ENCODE measurements at regions not wholly inside any gene's neighbourhood (a gene's known extent, or its start where the extent isn't known, plus 50 kb on each side); places are given as distances from the start of the nearest gene placed in this dataset.

DNA sequence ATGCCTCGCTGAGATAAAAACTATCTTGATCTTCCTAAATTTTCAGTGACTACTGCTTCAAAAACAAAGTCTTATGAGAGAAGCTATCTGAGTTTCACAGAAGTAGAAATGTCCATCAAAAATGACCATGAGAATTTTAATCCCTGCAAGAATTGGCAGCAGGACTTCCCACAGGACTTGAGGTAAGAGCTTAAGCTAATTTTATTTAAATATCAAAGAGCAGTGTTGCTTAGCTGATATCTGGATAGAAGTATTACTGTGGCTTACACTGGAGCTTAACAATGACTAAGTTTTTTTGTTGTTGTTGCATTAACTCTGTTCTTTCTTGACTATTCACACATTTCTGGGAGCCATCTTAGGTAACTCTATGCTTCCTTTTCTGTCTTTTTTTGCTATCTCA lies 60.8 kb upstream of the EPHA3 start:
- BruUV-seq (replicated peaks) = no TSS peak
- TF ChIP-seq, protein P1, sequence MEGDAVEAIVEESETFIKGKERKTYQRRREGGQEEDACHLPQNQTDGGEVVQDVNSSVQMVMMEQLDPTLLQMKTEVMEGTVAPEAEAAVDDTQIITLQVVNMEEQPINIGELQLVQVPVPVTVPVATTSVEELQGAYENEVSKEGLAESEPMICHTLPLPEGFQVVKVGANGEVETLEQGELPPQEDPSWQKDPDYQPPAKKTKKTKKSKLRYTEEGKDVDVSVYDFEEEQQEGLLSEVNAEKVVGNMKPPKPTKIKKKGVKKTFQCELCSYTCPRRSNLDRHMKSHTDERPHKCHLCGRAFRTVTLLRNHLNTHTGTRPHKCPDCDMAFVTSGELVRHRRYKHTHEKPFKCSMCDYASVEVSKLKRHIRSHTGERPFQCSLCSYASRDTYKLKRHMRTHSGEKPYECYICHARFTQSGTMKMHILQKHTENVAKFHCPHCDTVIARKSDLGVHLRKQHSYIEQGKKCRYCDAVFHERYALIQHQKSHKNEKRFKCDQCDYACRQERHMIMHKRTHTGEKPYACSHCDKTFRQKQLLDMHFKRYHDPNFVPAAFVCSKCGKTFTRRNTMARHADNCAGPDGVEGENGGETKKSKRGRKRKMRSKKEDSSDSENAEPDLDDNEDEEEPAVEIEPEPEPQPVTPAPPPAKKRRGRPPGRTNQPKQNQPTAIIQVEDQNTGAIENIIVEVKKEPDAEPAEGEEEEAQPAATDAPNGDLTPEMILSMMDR (conservative IDR thresholded peaks at IDR 0.05; ENCODE audit: low read depth, low read length) = no peak
- TF ChIP-seq EZH2 (IDR thresholded peaks at IDR 0.05; ENCODE audit: low read length, unreplicated experiment) = no peak
- TF ChIP-seq EZH2phosphoT487 (IDR thresholded peaks at IDR 0.05; ENCODE audit: borderline replicate concordance, low read length) = no peak
- Histone ChIP-seq H3K27me3 (ENCODE audit: low read length) (peaks cover 19% of the 10 kb centered on the region; the same call in 1 of the 2 replicates), H3K27ac (ENCODE audit: low read length) (no peak overlapping the region), H3K9ac (ENCODE audit: low read length) (no peak overlapping the region), H2AFZ (ENCODE audit: low read length) (no peak overlapping the region), H3K4me3 (ENCODE audit: low read length) (no peak overlapping the region), H3K4me2 (ENCODE audit: low read length) (no peak overlapping the region), H3F3A (ENCODE audit: low read length, unreplicated experiment) (no peaks in the 10 kb centered on the region), H4K20me1 (ENCODE audit: low read length) (no peaks in the 10 kb centered on the region), H3K9me2 (replicated peaks; ENCODE audit: low read length) (no peaks in the 10 kb centered on the region), H3K9me3 (ENCODE audit: low read length) (no peaks in the 10 kb centered on the region), H3K79me2 (ENCODE audit: low read length) (no peaks in the 10 kb centered on the region), H3K4me1 (ENCODE audit: insufficient read depth, low read length) (no peaks in the 10 kb centered on the region), H3K36me3 (ENCODE audit: low read depth, low read length) (no peaks in the 10 kb centered on the region)
- CTCF ChIA-PET = no interaction called here
- POLR2A ChIA-PET (ENCODE audit: unreplicated experiment) = no interaction called here
- ATAC-seq = no peak
- intact Hi-C loops (cut with micrococcal nuclease) = no loop called here
- no peak for DNase-seq

GRCh38 chr3:89049119-89049518 lies 58.3 kb upstream of the EPHA3 start:
- ChIA-PET POLR2A (ENCODE audit: unreplicated experiment) (no interaction called here), CTCF (no interaction called here)
- ATAC-seq = no peak
- H3K27me3 ChIP-seq (ENCODE audit: low read length) = peaks cover 12% of the 10 kb centered on the region; the same call in 1 of the 2 replicates
- DNase-seq = peak; percentile 44
- no peaks in the 10 kb centered on the region for H3K36me3 ChIP-seq (ENCODE audit: low read depth, low read length)
- H3K27ac ChIP-seq (ENCODE audit: low read length) = no peak overlapping the region
- H4K20me1 ChIP-seq (ENCODE audit: low read length) = no peaks in the 10 kb centered on the region
- no peak overlapping the region for H3K4me3 ChIP-seq (ENCODE audit: low read length)
- H3K9ac ChIP-seq (ENCODE audit: low read length) = no peak overlapping the region
- H3F3A ChIP-seq (ENCODE audit: low read length, unreplicated experiment) = no peaks in the 10 kb centered on the region
- H3K9me3 ChIP-seq (ENCODE audit: low read length) = no peaks in the 10 kb centered on the region
- H2AFZ ChIP-seq (ENCODE audit: low read length) = no peak overlapping the region
- TF ChIP-seq EZH2 (IDR thresholded peaks at IDR 0.05; ENCODE audit: low read length, unreplicated experiment) (no peak), EZH2phosphoT487 (IDR thresholded peaks at IDR 0.05; ENCODE audit: borderline replicate concordance, low read length) (no peak)
- TF ChIP-seq, protein P1 (conservative IDR thresholded peaks at IDR 0.05; ENCODE audit: low read depth, low read length) = peak; percentile 64
- no peak overlapping the region for H3K4me2 ChIP-seq (ENCODE audit: low read length)
- H3K79me2 ChIP-seq (ENCODE audit: low read length) = no peaks in the 10 kb centered on the region
- no TSS peak for BruUV-seq (replicated peaks)
- no peaks in the 10 kb centered on the region for H3K9me2 ChIP-seq (replicated peaks; ENCODE audit: low read length)
- H3K4me1 ChIP-seq (ENCODE audit: insufficient read depth, low read length) = no peaks in the 10 kb centered on the region
- intact Hi-C loops (cut with micrococcal nuclease) = no loop called here

DNA sequence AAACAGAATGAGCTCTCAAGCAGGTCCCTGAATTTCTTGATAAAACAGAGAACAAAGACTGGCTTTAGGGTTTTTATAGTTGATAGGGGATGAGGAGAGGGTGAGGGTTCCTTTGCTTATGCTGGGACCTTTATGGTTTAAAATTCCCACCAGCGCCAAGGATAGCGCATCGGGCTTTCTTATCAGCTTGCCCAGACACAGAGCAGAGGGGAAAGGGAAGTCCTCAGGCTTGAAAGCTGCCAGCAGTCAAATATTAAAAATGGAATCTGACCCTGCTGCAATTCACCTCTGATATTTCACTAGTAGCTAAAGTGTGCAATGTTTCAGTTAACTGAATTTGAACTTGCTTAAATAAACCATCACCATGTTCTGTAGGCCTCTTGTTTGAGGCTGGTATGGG lies 55.0 kb upstream of the EPHA3 start:
- H3K4me3 ChIP-seq (ENCODE audit: low read length) = no peak overlapping the region
- no peaks in the 10 kb centered on the region for H3K36me3 ChIP-seq (ENCODE audit: low read depth, low read length)
- intact Hi-C loops (cut with micrococcal nuclease) = no loop called here
- no peak overlapping the region for H3K9ac ChIP-seq (ENCODE audit: low read length)
- H2AFZ ChIP-seq (ENCODE audit: low read length) = no peak overlapping the region
- no peaks in the 10 kb centered on the region for H3K9me2 ChIP-seq (replicated peaks; ENCODE audit: low read length)
- no TSS peak for BruUV-seq (replicated peaks)
- no peaks in the 10 kb centered on the region for H3K4me1 ChIP-seq (ENCODE audit: insufficient read depth, low read length)
- H3K79me2 ChIP-seq (ENCODE audit: low read length) = no peaks in the 10 kb centered on the region
- H3F3A ChIP-seq (ENCODE audit: low read length, unreplicated experiment) = no peaks in the 10 kb centered on the region
- ChIA-PET CTCF (no interaction called here), POLR2A (ENCODE audit: unreplicated experiment) (no interaction called here)
- no peaks in the 10 kb centered on the region for H4K20me1 ChIP-seq (ENCODE audit: low read length)
- no peak overlapping the region for H3K4me2 ChIP-seq (ENCODE audit: low read length)
- ATAC-seq = no peak
- DNase-seq = no peak
- no peaks in the 10 kb centered on the region for H3K9me3 ChIP-seq (ENCODE audit: low read length)
- TF ChIP-seq EZH2phosphoT487 (IDR thresholded peaks at IDR 0.05; ENCODE audit: borderline replicate concordance, low read length) (no peak), EZH2 (IDR thresholded peaks at IDR 0.05; ENCODE audit: low read length, unreplicated experiment) (no peak)
- TF ChIP-seq, protein P1 (conservative IDR thresholded peaks at IDR 0.05; ENCODE audit: low read depth, low read length) = no peak
- H3K27ac ChIP-seq (ENCODE audit: low read length) = no peak overlapping the region
- peaks cover 6% of the 10 kb centered on the region; the same call in 1 of the 2 replicates for H3K27me3 ChIP-seq (ENCODE audit: low read length)

Measured in PC-3 (cell line).